ENCODE measurements at regions not wholly inside any gene's neighbourhood (a gene's known extent, or its start where the extent isn't known, plus 50 kb on each side); places are given as distances from the start of the nearest gene placed in this dataset.

GRCh38 chr6:74283532-74283931 lies 587.5 kb downstream of the CD109 start:
- TF ChIP-seq CSDC2 (CRISPR knock-in tag; IDR thresholded peaks at IDR 0.05) (no peak), ARNTL (CRISPR knock-in tag; IDR thresholded peaks at IDR 0.05; ENCODE audit: borderline replicate concordance, low read depth) (no peak), RARB (CRISPR knock-in tag; IDR thresholded peaks at IDR 0.05) (no peak), BACH2 (CRISPR knock-in tag; IDR thresholded peaks at IDR 0.05; ENCODE audit: borderline replicate concordance) (no peak), ISL1 (CRISPR knock-in tag; IDR thresholded peaks at IDR 0.05) (no peak), PATZ1 (CRISPR knock-in tag; IDR thresholded peaks at IDR 0.05; ENCODE audit: borderline replicate concordance) (no peak), SNAI2 (CRISPR knock-in tag; IDR thresholded peaks at IDR 0.05) (no peak), TSHZ2 (CRISPR knock-in tag; IDR thresholded peaks at IDR 0.05) (no peak), ZNF70 (CRISPR knock-in tag; IDR thresholded peaks at IDR 0.05) (no peak), ZFP3 (CRISPR knock-in tag; IDR thresholded peaks at IDR 0.05) (no peak), ZNF8 (CRISPR knock-in tag; IDR thresholded peaks at IDR 0.05) (no peak), TOX (CRISPR knock-in tag; IDR thresholded peaks at IDR 0.05; ENCODE audit: borderline replicate concordance) (no peak), PPARA (CRISPR knock-in tag; IDR thresholded peaks at IDR 0.05; ENCODE audit: borderline replicate concordance) (no peak)
- TF ChIP-seq, protein P1, sequence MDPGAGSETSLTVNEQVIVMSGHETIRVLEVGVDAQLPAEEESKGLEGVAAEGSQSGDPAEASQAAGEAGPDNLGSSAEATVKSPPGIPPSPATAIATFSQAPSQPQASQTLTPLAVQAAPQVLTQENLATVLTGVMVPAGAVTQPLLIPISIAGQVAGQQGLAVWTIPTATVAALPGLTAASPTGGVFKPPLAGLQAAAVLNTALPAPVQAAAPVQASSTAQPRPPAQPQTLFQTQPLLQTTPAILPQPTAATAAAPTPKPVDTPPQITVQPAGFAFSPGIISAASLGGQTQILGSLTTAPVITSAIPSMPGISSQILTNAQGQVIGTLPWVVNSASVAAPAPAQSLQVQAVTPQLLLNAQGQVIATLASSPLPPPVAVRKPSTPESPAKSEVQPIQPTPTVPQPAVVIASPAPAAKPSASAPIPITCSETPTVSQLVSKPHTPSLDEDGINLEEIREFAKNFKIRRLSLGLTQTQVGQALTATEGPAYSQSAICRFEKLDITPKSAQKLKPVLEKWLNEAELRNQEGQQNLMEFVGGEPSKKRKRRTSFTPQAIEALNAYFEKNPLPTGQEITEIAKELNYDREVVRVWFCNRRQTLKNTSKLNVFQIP (CRISPR knock-in tag; IDR thresholded peaks at IDR 0.05; ENCODE audit: borderline replicate concordance, low read depth), result no peak

Measured in SK-N-SH treated with all-trans-retinoic acid at 6 μM for 48 hours (cell line).